OCI-LY7 (cell line): ENCODE measurements at regions not wholly inside any gene's neighbourhood (a gene's known extent, or its start where the extent isn't known, plus 50 kb on each side); places are given as distances from the start of the nearest gene placed in this dataset.

ENCODE experiments used
- CTCF ChIP-seq: fragments of 200-600 bp; sonication (generic); conservative IDR thresholded peaks from 2 replicates; pipeline ENCODE4 v1.5.1; 2014; ENCODE audit warnings: mild to moderate bottlenecking, antibody characterized with exemption, low read length, moderate library complexity, mixed read lengths
- EZH2phosphoT487 ChIP-seq: fragments of 200-600 bp; sonication (generic); IDR thresholded peaks from 2 replicates; pipeline ENCODE4 v1.6.1; 2018; ENCODE audit warnings: low read depth, borderline replicate concordance, mild to moderate bottlenecking, mixed run types, antibody characterized with exemption, low read length, moderate library complexity, mixed read lengths

GRCh38 chr14:100641274-100641860 lies 54.1 kb upstream of the BEGAIN start:
- TF ChIP-seq CTCF, result no peak
- TF ChIP-seq EZH2phosphoT487, result no peak
